Karpas-422 (cell line): ENCODE measurements at regions not wholly inside any gene's neighbourhood (a gene's known extent, or its start where the extent isn't known, plus 50 kb on each side); places are given as distances from the start of the nearest gene placed in this dataset.

Experiments used
- DNase-seq: peaks from one replicate; pipeline ENCODE4 v3.0.0-alpha.2; 2015
- H2AFZ ChIP-seq: fragments of 200-600 bp; sonication (generic); 2 replicates; pipeline ENCODE4 v1.6.1; 2014; ENCODE audit warnings: antibody characterized with exemption, low read length, mixed read lengths
- H3K27ac ChIP-seq: fragments of 200-600 bp; sonication (generic); 2 replicates; pipeline ENCODE4 v1.5.1; 2014; ENCODE audit warnings: mild to moderate bottlenecking, low read length, moderate library complexity
- H3K27me3 ChIP-seq: fragments of 200-600 bp; sonication (generic); 2 replicates; pipeline ENCODE4 v1.6.1; 2014; ENCODE audit warnings: low read length, mixed read lengths
- H3K36me3 ChIP-seq: fragments of 200-600 bp; sonication (generic); 2 replicates; pipeline ENCODE4 v1.6.1; 2014; ENCODE audit warnings: low read length, mixed read lengths; ENCODE audit not compliant: insufficient read depth
- H3K4me1 ChIP-seq: fragments of 200-600 bp; sonication (generic); 2 replicates; pipeline ENCODE4 v1.6.1; 2014; ENCODE audit warnings: mild to moderate bottlenecking, low read length, mixed read lengths
- H3K4me2 ChIP-seq: fragments of 200-600 bp; sonication (generic); 2 replicates; pipeline ENCODE4 v1.6.1; 2014; ENCODE audit warnings: low read length, low read depth, mild to moderate bottlenecking; ENCODE audit not compliant: poor library complexity, severe bottlenecking
- H3K4me3 ChIP-seq: fragments of 200-600 bp; sonication (generic); 2 replicates; pipeline ENCODE4 v1.5.1; 2014; ENCODE audit warnings: mild to moderate bottlenecking, antibody characterized with exemption, low read length, mixed read lengths
- H3K79me2 ChIP-seq: fragments of 200-600 bp; sonication (generic); 2 replicates; pipeline ENCODE4 v1.6.1; 2014; ENCODE audit warnings: mild to moderate bottlenecking, low read length, mixed read lengths
- H3K9ac ChIP-seq: fragments of 200-600 bp; sonication (generic); 2 replicates; pipeline ENCODE4 v1.6.0; 2014; ENCODE audit warnings: low read length
- H3K9me2 ChIP-seq: fragments of 200-600 bp; sonication (generic), shearing (Covaris generic); replicated peaks from 2 replicates; pipeline ENCODE4 v1.6.0; 2014; ENCODE audit warnings: mild to moderate bottlenecking, low read length, moderate library complexity; ENCODE audit not compliant: insufficient read depth
- H3K9me3 ChIP-seq: fragments of 300-700, 200-600 bp; sonication (generic); 2 replicates; pipeline ENCODE4 v1.6.1; 2014; ENCODE audit warnings: low read length, mixed read lengths
- H4K20me1 ChIP-seq: fragments of 200-600 bp; sonication (generic); 2 replicates; pipeline ENCODE4 v1.6.1; 2014; ENCODE audit warnings: mild to moderate bottlenecking, antibody characterized with exemption, low read length, low read depth; ENCODE audit not compliant: insufficient read depth

DNA sequence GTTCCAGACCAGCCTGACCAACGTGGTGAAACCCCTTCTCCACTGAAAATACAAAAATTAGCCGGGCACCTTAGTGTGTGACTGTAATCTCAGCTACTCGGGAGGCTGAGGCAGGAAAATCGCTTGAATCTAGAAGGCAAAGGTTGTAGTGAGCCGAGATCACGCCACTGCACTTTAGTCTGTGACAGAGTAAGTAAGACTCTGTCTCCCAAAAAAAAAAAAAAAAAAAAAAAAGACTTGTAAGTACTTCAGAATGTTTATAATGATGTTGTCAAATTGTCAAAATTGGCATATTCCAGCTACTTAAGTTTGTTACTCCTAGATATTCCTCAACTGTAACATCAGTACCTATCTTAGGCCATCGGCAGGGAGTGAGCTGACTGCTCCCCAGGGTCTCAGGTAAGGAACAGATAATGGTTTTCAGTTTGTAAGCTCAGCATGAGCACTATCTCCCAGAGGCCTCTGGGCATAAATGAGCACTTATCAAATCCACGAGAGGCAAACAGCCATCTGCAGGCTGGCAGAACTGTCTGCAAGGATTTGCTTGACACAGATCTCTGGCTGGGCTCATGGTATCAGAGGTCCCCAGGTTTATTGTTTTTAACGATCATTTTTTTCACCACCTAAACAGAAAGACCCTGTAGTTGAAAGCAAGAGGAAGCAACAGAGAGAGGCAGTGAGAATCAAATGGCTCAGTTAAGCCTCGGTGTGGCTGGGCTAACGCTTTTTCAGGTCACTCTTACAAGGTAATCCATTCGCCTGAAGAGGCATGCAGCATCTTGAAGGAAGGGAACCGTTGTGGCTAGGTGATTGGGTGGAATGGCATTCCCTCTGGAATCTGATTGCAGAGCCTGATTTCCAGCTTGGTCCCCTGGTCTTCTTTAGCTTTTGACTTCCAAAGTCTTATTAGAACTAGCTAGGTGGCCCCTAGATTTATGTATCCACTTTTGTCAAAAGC is 115.9 kb downstream of the LY86 start:
- H3K9me2 ChIP-seq = no peaks in the 10 kb centered on the region
- H3K4me2 ChIP-seq = no peak overlapping the region
- no peak overlapping the region for H3K9ac ChIP-seq
- H4K20me1 ChIP-seq = no peaks in the 10 kb centered on the region
- H3K9me3 ChIP-seq = no peaks in the 10 kb centered on the region
- no peaks in the 10 kb centered on the region for H3K79me2 ChIP-seq
- no peak overlapping the region for H3K27ac ChIP-seq
- H3K4me3 ChIP-seq = no peak overlapping the region
- H3K27me3 ChIP-seq = no peaks in the 10 kb centered on the region
- H3K36me3 ChIP-seq = no peaks in the 10 kb centered on the region
- H3K4me1 ChIP-seq = no peaks in the 10 kb centered on the region
- no peak overlapping the region for H2AFZ ChIP-seq
- DNase-seq = no peak

DNA sequence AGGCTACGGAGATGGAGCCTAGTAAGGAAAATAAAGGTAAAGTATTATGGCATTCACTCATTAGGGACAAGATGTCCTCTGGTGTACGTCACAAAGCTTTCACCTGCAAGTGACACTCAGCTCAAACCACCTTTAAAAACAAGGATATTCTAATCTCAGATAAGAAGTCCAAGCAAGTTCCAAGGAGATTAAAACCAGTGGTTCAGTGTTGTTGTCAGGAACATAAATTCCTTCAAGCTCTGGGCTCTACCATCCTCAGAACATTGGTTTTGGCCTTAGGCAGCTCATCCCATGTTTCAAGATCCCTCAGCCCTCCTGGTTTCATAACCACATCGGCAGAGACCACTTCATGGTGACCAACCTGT is 116.5 kb downstream of the LY86 start:
- Histone ChIP-seq H4K20me1 (no peaks in the 10 kb centered on the region), H3K36me3 (no peaks in the 10 kb centered on the region), H3K4me2 (no peak overlapping the region), H3K27me3 (no peaks in the 10 kb centered on the region), H3K4me1 (no peaks in the 10 kb centered on the region), H3K9me2 (no peaks in the 10 kb centered on the region), H3K27ac (no peak overlapping the region), H3K79me2 (no peaks in the 10 kb centered on the region), H3K9me3 (no peaks in the 10 kb centered on the region), H3K4me3 (no peak overlapping the region), H2AFZ (no peak overlapping the region), H3K9ac (no peak overlapping the region)
- DNase-seq = no peak

DNA sequence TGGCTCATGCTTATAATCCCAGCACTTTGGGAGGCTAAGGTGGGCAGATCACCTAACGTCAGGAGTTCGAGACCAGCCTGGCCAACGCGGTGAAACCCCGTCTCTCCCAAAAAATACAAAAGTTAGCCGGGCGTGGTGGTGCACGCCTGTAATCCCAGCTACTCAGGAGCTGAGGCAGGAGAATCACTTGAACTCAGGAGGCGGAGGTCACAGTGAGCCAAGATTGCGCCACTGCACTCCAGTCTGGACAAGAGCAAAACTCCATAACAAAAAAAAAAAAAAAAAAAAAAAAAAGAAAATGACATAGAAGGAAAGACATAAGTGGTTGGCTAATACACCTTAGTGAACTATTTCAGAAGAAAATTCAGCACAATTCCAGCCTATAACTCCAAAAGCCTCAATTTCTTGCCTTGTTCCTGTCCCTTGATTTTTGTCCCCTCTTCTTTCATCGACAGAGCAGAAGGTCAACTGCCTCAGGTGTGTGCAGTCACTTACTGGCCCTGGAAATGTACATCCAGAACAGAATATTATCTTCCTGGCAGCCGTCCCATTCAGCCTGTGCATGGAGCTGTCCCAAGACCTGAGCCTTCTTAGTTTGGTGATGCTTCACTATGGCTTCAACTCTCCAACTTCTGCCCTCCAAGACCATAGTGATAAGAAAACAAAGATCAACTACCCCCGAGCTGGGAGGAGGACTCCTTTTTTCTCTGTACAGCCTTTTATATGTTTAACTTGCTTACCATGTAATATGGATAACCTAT is 117.6 kb downstream of the LY86 start:
- Histone ChIP-seq H2AFZ (no peak overlapping the region), H3K27ac (no peak overlapping the region), H3K4me3 (no peak overlapping the region), H3K4me2 (no peak overlapping the region), H3K4me1 (no peaks in the 10 kb centered on the region), H3K9ac (no peak overlapping the region), H3K79me2 (no peaks in the 10 kb centered on the region), H3K36me3 (no peaks in the 10 kb centered on the region), H3K9me3 (no peaks in the 10 kb centered on the region), H3K27me3 (0 out of 2 replicates have a peak, but pooled peaks cover 2% of the 10 kb centered on the region), H4K20me1 (no peaks in the 10 kb centered on the region), H3K9me2 (no peaks in the 10 kb centered on the region)
- DNase-seq = no peak

DNA sequence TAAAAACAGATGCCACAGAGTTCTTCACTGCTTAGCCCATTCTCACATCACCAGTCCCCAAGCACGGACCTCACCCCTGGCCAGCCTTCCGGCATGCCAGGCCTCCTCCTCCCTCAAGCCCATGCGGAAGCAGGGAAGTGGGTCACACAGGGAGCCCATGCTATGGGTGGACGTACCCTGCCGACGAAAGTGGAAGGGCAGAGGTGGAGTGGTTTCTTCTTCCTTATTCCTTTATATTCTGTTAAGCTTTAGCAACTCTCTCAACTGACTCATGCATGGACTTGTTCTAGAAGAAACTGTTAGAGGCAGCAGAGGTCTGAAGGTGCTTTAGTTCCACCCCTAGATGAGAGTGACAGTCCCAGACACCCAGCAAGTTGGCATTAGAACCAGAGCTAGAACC is 118.6 kb downstream of the LY86 start:
- no peak for DNase-seq
- Histone ChIP-seq H3K9ac (no peak overlapping the region), H3K36me3 (no peaks in the 10 kb centered on the region), H3K4me1 (peaks cover 6% of the 10 kb centered on the region), H3K4me2 (no peak overlapping the region), H3K9me2 (no peaks in the 10 kb centered on the region), H3K27ac (no peak overlapping the region), H2AFZ (no peak overlapping the region), H3K79me2 (no peaks in the 10 kb centered on the region), H4K20me1 (no peaks in the 10 kb centered on the region), H3K4me3 (no peak overlapping the region), H3K27me3 (0 out of 2 replicates have a peak, but pooled peaks cover 2% of the 10 kb centered on the region), H3K9me3 (no peaks in the 10 kb centered on the region)

DNA sequence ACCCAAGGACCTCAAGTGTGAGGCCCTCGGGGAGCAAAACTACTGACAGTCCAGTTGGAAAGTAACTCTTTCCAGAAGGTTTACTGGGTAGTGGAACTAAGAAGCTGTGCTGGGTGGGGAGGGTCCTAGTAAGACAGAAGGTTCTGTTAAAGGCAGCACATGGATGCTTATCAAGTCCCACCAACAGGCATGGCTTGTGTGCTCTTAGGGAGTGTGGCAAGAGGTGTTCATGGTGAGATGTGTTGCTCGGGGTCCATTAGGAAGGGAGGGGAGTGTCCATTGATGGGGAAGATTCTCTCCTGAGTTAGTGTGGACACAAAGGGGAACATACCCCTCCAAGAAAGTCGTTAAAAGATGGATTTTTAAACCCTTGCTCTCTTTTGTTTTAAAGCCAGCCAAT is 120.6 kb downstream of the LY86 start:
- no peak for DNase-seq
- no peak overlapping the region for H2AFZ ChIP-seq
- no peak overlapping the region for H3K4me2 ChIP-seq
- H3K4me3 ChIP-seq = no peak overlapping the region
- no peak overlapping the region for H3K9ac ChIP-seq
- H3K36me3 ChIP-seq = no peaks in the 10 kb centered on the region
- H3K9me2 ChIP-seq = no peaks in the 10 kb centered on the region
- no peaks in the 10 kb centered on the region for H3K9me3 ChIP-seq
- 0 out of 2 replicates have a peak, but pooled peaks cover 2% of the 10 kb centered on the region for H3K27me3 ChIP-seq
- no peaks in the 10 kb centered on the region for H4K20me1 ChIP-seq
- peaks cover 9% of the 10 kb centered on the region for H3K4me1 ChIP-seq
- no peak overlapping the region for H3K27ac ChIP-seq
- H3K79me2 ChIP-seq = no peaks in the 10 kb centered on the region

DNA sequence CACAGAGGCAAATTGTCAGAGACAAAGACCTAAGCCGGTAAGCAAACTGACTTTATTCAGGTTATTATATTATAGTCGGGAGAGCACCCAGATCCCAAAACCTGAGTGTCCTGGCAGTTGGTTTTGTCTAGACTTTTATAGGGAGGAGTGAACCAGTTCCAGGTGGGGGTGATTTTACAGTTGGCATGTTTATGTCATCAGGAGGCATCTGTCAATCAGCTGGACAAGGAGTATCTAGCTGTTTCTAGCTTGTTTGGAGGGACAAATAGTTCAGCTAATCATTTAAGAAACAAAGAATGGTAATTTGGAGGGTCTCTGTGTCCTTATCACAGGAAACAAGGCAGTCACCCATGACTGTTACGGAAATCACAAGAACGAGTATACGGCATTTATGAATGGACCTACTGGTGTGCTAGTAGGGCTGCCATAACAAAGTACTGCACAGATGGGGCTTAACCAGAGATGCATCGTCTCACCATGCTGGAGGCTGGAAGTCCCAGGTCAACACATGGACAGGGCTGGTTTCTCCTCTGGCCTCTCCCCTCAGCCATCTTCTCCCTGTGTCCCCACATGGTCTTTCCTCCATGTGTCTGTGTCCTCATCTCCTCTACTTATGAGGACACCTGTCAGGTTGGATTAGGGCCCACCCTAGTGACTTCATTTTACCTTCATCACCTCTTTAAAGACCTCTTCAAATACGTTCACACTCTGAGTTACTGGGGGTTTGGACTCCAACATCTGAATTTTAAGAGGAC is 122.7 kb downstream of the LY86 start:
- H3K9me3 ChIP-seq = no peaks in the 10 kb centered on the region
- H3K4me2 ChIP-seq = no peak overlapping the region
- no peak overlapping the region for H3K27ac ChIP-seq
- no peak overlapping the region for H3K4me3 ChIP-seq
- no peaks in the 10 kb centered on the region for H3K9me2 ChIP-seq
- no peak for DNase-seq
- 0 out of 2 replicates have a peak, but pooled peaks cover 2% of the 10 kb centered on the region for H3K27me3 ChIP-seq
- H3K9ac ChIP-seq = no peak overlapping the region
- no peaks in the 10 kb centered on the region for H4K20me1 ChIP-seq
- H2AFZ ChIP-seq = no peak overlapping the region
- no peaks in the 10 kb centered on the region for H3K79me2 ChIP-seq
- peaks cover 9% of the 10 kb centered on the region for H3K4me1 ChIP-seq
- no peaks in the 10 kb centered on the region for H3K36me3 ChIP-seq

DNA sequence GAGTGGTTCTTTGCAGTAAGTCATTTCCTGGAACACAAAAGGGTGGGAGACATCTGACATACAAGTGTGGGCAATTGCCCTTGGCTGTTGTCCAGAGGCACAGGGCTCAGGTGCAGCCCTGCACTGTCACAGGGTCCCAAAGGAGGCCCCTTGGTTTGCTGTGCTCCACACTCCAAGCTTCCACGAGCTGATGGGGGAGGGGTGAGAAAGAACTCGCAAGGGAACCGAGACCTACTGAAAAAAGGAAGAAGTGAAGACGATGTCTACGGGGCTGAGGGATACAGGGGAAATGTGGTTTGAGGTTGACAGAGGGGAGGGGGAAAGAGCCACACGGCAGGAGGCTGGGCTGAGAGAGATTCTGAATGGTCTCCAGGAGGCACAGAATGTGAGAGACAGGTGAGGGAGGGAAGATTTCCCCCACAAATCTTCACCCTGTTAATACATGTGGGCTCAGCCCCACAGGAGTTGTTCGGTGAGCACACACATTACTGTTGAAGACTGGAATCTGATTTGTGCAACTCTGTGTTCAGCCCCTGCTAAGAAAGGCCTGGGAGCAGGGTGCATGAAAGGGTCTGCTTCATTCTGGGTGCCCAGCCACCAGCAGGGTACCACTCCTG is 123.4 kb downstream of the LY86 start:
- Histone ChIP-seq H4K20me1 (no peaks in the 10 kb centered on the region), H3K27ac (no peak overlapping the region), H3K9ac (no peak overlapping the region), H3K79me2 (no peaks in the 10 kb centered on the region), H3K4me3 (no peak overlapping the region), H3K4me2 (no peak overlapping the region), H2AFZ (no peak overlapping the region), H3K9me2 (no peaks in the 10 kb centered on the region), H3K36me3 (no peaks in the 10 kb centered on the region), H3K27me3 (0 out of 2 replicates have a peak, but pooled peaks cover 2% of the 10 kb centered on the region), H3K9me3 (no peaks in the 10 kb centered on the region), H3K4me1 (peaks cover 9% of the 10 kb centered on the region)
- DNase-seq = no peak
